IPS DF 6.9 (cell line): ENCODE measurements at regions not wholly inside any gene's neighbourhood (a gene's known extent, or its start where the extent isn't known, plus 50 kb on each side); places are given as distances from the start of the nearest gene placed in this dataset.

Experiments used
- DNase-seq: peaks from one replicate; pipeline ENCODE4 v3.0.0-alpha.2; 2013; ENCODE audit warnings: low read depth, low spot score
- H3K27ac ChIP-seq: one replicate; pipeline ENCODE4 v1.5.1; 2013; ENCODE audit warnings: low read length, control low read depth
- H3K27me3 ChIP-seq: 2 replicates; pipeline ENCODE4 v1.6.1; 2013; ENCODE audit warnings: mild to moderate bottlenecking, low read length; ENCODE audit not compliant: control insufficient read depth, insufficient read depth
- H3K36me3 ChIP-seq: 2 replicates; pipeline ENCODE4 v1.6.1; 2013; ENCODE audit warnings: low read length; ENCODE audit not compliant: control insufficient read depth, insufficient read depth
- H3K4me1 ChIP-seq: 2 replicates; pipeline ENCODE4 v1.6.1; 2013; ENCODE audit warnings: low read length; ENCODE audit not compliant: control insufficient read depth, insufficient read depth
- H3K4me3 ChIP-seq: 2 replicates; pipeline ENCODE4 v1.5.1; 2013; ENCODE audit warnings: mild to moderate bottlenecking, low read length
- H3K9me3 ChIP-seq: 2 replicates; pipeline ENCODE4 v1.6.1; 2013; ENCODE audit warnings: low read length, inconsistent platforms; ENCODE audit not compliant: control insufficient read depth, insufficient read depth
- WGBS: extraction: QIAGEN DNeasy Blood & Tissue Kit; methylation state at CpG from one replicate; pipeline ENCODE4 v1.1.7; 2013; ENCODE audit warnings: mixed read lengths, missing lambda C conversion rate; ENCODE audit not compliant: insufficient read length, insufficient coverage; 5-methylcytosine and 5-hydroxymethylcytosine counted together

GRCh38 chr2:204108781-204109295 is 172.3 kb downstream of the ICOS start:
- no peak overlapping the region for H3K27ac ChIP-seq

DNA sequence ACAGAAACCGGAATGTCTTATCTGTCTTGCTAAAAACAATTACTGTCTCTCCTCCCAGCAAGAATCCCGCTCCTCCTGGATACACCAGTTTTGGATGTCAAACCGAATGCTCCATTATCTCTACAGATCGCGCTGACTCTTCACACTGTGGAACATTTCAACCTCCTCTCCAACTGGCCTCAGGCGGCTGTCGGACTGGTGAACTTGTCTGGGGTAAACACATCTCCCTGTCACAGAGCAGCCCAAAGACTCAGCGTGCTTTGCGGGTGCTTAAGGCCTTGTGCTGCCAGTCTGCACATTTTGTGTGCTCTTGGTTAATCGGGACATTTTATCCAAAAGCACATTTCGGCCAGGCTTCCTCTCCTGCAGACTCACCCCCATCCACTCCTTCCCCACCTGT is 173.1 kb downstream of the ICOS start:
- H3K27ac ChIP-seq, result no peak overlapping the region
- H3K9me3 ChIP-seq, result no peaks in the 10 kb centered on the region
- no peaks in the 10 kb centered on the region; the same call in 1 of the 2 replicates for H3K4me1 ChIP-seq
- H3K27me3 ChIP-seq, result no peaks in the 10 kb centered on the region
- H3K36me3 ChIP-seq, result no peaks in the 10 kb centered on the region
- H3K4me3 ChIP-seq, result no peak overlapping the region
- no peak for DNase-seq
- no CpG with 5 or more reads among the region's 11 CpGs for WGBS

More at GRCh38 chr2:204108781-204109295, 172.3 kb downstream of the ICOS start:
- H3K36me3 ChIP-seq, result no peaks in the 10 kb centered on the region
- no peak for DNase-seq
- no peaks in the 10 kb centered on the region for H3K27me3 ChIP-seq
- no peaks in the 10 kb centered on the region; the same call in 1 of the 2 replicates for H3K4me1 ChIP-seq
- H3K4me3 ChIP-seq, result no peak overlapping the region
- H3K9me3 ChIP-seq, result no peaks in the 10 kb centered on the region
- 100% methylated on average over 4 of the region's 9 CpGs for WGBS

DNA sequence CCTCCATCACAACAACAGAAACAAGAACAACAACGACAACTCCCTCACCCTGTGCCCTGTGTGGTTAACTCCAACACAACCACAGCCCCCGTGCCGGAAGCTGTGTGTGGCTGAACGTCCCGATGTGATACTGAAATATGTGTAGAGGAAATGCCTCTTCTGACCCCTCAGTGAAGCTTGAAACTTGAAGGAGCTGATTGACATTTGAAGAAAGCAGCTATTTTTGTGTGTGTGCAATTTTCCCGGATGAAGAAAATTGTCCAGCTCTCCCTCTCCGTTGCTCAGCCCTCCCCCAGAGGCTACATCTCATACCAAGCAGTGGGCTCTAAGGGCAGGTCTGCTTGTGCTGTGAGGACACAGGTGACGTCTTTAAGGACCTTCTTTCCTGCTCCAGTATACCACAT is 173.8 kb downstream of the ICOS start:
- Histone ChIP-seq H3K27me3 (no peaks in the 10 kb centered on the region), H3K4me3 (no peak overlapping the region), H3K9me3 (no peaks in the 10 kb centered on the region), H3K4me1 (no peaks in the 10 kb centered on the region; the same call in 1 of the 2 replicates), H3K36me3 (no peaks in the 10 kb centered on the region), H3K27ac (no peak overlapping the region)
- DNase-seq, result no peak
- WGBS, result no CpG with 5 or more reads among the region's 8 CpGs

DNA sequence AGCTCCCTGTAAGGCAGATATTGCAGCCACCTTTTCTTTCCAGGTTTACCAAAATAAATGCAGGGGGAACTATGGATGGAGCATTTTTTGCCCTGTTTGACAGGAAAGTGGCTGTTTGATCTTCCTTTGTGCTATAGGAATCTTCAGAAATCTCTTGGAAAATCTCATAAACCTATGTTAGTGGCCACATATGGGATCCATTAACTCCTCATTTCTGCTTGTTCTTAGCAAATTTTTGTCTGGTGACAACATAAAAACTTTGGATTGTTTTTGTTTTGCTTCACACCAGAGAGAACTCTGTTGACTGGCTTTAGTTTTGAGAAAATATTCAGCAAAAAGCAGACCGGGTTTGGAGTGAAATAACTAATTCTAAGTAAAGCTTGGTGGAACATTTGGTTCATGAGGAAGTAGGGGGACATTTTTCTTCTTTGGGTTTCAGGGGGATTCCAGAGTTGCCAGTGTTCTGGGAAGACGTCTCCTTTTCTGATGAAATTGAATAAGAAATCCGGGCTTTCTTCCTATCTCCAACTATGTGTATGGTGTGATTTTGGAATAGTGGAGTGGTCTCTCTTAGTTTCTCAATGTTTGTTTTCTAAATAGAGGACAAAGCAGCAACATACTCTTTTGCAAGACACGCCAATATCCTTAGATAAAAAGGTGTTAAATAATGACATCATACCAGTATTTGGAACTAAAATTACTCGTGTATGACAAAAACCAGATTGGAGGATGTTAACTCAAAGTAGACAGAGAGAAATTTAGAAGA is 174.4 kb downstream of the ICOS start:
- no peak for DNase-seq
- H3K27ac ChIP-seq, result no peak overlapping the region
- no peaks in the 10 kb centered on the region; the same call in 1 of the 2 replicates for H3K4me1 ChIP-seq
- no CpG with 5 or more reads among the region's 5 CpGs for WGBS
- H3K4me3 ChIP-seq, result no peak overlapping the region
- H3K9me3 ChIP-seq, result no peaks in the 10 kb centered on the region
- H3K27me3 ChIP-seq, result no peaks in the 10 kb centered on the region
- H3K36me3 ChIP-seq, result no peaks in the 10 kb centered on the region

DNA sequence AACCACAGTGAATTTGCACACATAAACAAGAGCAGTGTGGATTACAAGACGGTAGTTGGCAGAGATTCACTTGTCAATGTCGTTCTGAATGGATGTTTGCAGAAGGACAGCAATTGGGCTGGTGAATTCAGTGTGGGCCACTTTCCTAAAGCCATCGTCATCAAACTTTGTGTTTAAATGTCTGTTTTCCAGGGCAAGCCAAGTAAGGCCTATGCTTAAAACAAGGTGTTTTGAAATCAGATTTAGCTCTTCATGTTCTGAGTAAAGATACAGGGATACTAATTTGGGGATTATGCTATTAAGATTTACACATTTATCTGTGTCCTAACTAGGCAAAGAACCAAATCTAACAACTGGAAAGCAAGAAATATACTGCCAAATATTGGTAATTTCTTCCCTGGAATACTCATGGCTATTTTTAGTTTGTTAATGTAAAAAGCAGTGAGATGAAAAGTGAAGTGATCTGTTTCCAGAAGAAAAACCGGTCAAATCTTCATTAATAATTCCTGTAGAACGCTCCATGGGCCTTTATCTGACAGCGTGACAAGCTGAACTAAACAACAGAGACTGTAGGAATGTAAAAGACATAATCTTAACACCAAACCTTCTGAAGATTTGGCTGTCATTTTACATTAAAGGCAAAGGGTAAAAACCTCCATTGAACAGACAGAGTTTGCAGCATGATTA is 175.7 kb downstream of the ICOS start:
- H3K27ac ChIP-seq, result no peak overlapping the region
- H3K4me3 ChIP-seq, result no peak overlapping the region
- no peaks in the 10 kb centered on the region for H3K9me3 ChIP-seq
- no CpG with 5 or more reads among the region's 6 CpGs for WGBS
- no peaks in the 10 kb centered on the region for H3K27me3 ChIP-seq
- H3K4me1 ChIP-seq, result no peaks in the 10 kb centered on the region; the same call in 1 of the 2 replicates
- DNase-seq, result no peak
- no peaks in the 10 kb centered on the region for H3K36me3 ChIP-seq

DNA sequence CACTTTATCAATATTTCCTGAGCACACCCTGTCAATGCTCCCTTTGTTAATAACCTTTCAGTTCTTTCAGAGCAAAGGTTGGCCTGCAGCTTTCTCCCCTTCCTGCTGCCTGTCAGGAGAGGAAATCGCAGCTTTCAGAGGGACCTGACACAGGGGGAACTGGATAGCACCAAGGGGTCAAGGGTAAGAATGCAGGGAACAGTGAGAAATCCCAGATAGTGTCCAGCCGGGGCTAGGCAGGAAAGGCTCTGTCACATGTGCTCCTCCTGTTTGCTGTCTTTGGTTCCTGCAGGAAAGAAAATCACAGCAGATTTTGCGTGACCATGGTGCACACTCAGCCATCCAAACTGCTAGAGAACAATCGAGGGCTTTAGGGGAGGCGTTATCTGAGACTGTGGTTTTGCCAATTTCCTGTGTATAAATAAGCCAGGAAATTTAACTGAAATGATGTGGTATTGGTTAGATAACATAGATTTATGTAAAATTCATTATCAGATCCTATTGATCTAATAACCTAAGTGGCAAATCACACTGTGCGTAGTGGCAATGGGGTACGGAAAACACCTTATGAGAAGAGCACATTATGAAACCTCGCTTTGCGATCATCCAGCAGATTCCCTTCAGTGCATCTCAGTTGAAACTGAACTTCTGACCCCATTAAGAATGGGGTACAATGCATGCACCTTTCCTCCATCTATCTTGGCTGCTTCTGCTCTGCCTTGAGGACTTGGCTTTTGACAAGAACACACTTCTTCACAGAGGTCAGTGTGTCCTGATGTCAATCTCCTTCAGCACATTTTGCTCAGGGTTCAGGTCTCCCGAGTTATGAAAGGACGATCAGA is 178.0 kb downstream of the ICOS start:
- no peak overlapping the region for H3K4me3 ChIP-seq
- H3K9me3 ChIP-seq, result no peaks in the 10 kb centered on the region
- no peaks in the 10 kb centered on the region; the same call in 1 of the 2 replicates for H3K4me1 ChIP-seq
- no peaks in the 10 kb centered on the region for H3K27me3 ChIP-seq
- no CpG with 5 or more reads among the region's 11 CpGs for WGBS
- no peaks in the 10 kb centered on the region for H3K36me3 ChIP-seq
- no peak overlapping the region for H3K27ac ChIP-seq
- DNase-seq, result no peak

GRCh38 chr2:204115137-204116056 is 178.8 kb downstream of the ICOS start:
- no peaks in the 10 kb centered on the region for H3K9me3 ChIP-seq
- WGBS, result no CpG with 5 or more reads among the region's 5 CpGs
- no peaks in the 10 kb centered on the region for H3K27me3 ChIP-seq
- H3K4me3 ChIP-seq, result no peak overlapping the region
- H3K27ac ChIP-seq, result no peak overlapping the region
- H3K4me1 ChIP-seq, result no peaks in the 10 kb centered on the region; the same call in 1 of the 2 replicates
- DNase-seq, result no peak
- H3K36me3 ChIP-seq, result no peaks in the 10 kb centered on the region

- H3K4me1 ChIP-seq, result no peaks in the 10 kb centered on the region; the same call in 1 of the 2 replicates
- no peak for DNase-seq
- no peaks in the 10 kb centered on the region for H3K27me3 ChIP-seq
- no peak overlapping the region for H3K4me3 ChIP-seq
- no peak overlapping the region for H3K27ac ChIP-seq
- H3K9me3 ChIP-seq, result no peaks in the 10 kb centered on the region
- WGBS, result no CpG with 5 or more reads among the region's 6 CpGs
- H3K36me3 ChIP-seq, result no peaks in the 10 kb centered on the region
Measured at GRCh38 chr2:204116159-204116792, 179.7 kb downstream of the ICOS start.

DNA sequence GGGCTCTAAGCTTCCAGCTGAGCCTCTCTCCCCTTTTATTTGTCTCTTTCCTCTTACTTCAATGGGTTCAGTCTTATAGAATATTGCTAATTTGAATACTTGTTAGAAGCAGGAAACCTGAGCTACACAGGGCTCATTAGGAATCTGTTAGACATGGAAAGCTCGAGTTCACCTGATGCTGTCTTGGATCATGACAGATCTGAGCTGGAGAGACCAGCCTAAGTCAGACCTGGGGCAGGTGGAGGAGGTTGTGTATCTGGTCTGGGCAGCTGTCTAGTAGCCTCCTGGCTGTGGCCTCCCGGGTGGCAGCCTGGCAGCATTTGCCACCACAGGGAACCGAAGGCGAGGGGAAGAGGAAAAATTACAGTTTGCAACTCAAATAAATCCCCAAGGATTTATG is 185.9 kb downstream of the ICOS start:
- no peak overlapping the region for H3K27ac ChIP-seq
- no CpG with 5 or more reads among the region's 4 CpGs for WGBS
- H3K36me3 ChIP-seq, result no peaks in the 10 kb centered on the region
- H3K27me3 ChIP-seq, result no peaks in the 10 kb centered on the region
- no peak overlapping the region for H3K4me3 ChIP-seq
- peaks cover 2% of the 10 kb centered on the region for H3K4me1 ChIP-seq
- H3K9me3 ChIP-seq, result no peaks in the 10 kb centered on the region
- no peak for DNase-seq
